Activated T-cell treated with anti-CD3 and anti-CD28 coated beads, Interleukin-2, amount 50 U/mL, for 24 hours (primary cell): ENCODE measurements at regions not wholly inside any gene's neighbourhood (a gene's known extent, or its start where the extent isn't known, plus 50 kb on each side); places are given as distances from the start of the nearest gene placed in this dataset.

Experiments
- DNase-seq: peaks from one replicate; pipeline ENCODE4 v3.0.0-alpha.2; 2020
- H3K27ac Mint-ChIP-seq: 2 replicates; pipeline ENCODE4 v1.8.0; 2020; ENCODE audit warnings: mild to moderate bottlenecking, mixed read lengths
- H3K27me3 Mint-ChIP-seq: 2 replicates; pipeline ENCODE4 v1.8.0; 2020; ENCODE audit warnings: mixed read lengths
- H3K36me3 Mint-ChIP-seq: 2 replicates; pipeline ENCODE4 v1.8.0; 2020; ENCODE audit warnings: low read depth, mixed read lengths
- H3K4me1 Mint-ChIP-seq: 2 replicates; pipeline ENCODE4 v1.8.0; 2020; ENCODE audit warnings: low read depth, mixed read lengths
- H3K4me3 Mint-ChIP-seq: 2 replicates; pipeline ENCODE4 v1.8.0; 2020; ENCODE audit warnings: mild to moderate bottlenecking, moderate library complexity, mixed read lengths
- H3K9me3 Mint-ChIP-seq: 2 replicates; pipeline ENCODE4 v1.8.0; 2020; ENCODE audit warnings: mixed read lengths

DNA sequence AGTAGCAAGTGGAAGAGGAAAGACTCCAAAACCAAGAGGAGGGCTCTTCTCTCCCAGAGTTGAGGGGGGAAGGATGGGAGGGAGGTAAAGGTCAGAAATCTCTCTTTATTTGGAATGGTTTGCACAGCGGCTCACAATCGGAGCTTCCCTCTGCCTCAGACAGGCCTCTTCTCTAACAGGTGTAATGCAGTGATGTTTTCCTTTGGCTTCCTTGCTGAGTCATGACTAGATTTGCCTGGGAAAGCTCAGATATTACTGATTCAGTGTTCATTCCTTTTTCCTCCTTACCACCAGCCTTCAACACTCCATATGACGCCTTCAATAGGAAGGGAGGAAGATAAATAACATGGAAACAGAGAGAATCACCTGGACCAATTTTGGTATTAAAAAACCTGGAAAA, 136.6 kb downstream of the RNF152 start:
- H3K27me3 Mint-ChIP-seq, result peaks cover 29% of the 10 kb centered on the region
- no peak overlapping the region for H3K27ac Mint-ChIP-seq
- H3K4me1 Mint-ChIP-seq, result no peaks in the 10 kb centered on the region
- no peak overlapping the region for H3K4me3 Mint-ChIP-seq
- DNase-seq, result no peak
- H3K9me3 Mint-ChIP-seq, result no peaks in the 10 kb centered on the region
- no peaks in the 10 kb centered on the region for H3K36me3 Mint-ChIP-seq

GRCh38 chr18:61755555-61755954, 137.3 kb downstream of the RNF152 start:
- H3K27ac Mint-ChIP-seq, result no peak overlapping the region

GRCh38 chr18:61754039-61754583, 138.7 kb downstream of the RNF152 start:
- Mint-ChIP-seq H3K4me1 (no peaks in the 10 kb centered on the region), H3K27ac (no peak overlapping the region), H3K27me3 (peaks cover 16% of the 10 kb centered on the region), H3K9me3 (no peaks in the 10 kb centered on the region), H3K4me3 (no peak overlapping the region), H3K36me3 (no peaks in the 10 kb centered on the region)
- no peak for DNase-seq

More at GRCh38 chr18:61755555-61755954, 137.3 kb downstream of the RNF152 start:
- Mint-ChIP-seq H3K4me1 (no peaks in the 10 kb centered on the region), H3K36me3 (no peaks in the 10 kb centered on the region), H3K4me3 (no peak overlapping the region), H3K9me3 (no peaks in the 10 kb centered on the region), H3K27me3 (peaks cover 28% of the 10 kb centered on the region)
- no peak for DNase-seq

DNA sequence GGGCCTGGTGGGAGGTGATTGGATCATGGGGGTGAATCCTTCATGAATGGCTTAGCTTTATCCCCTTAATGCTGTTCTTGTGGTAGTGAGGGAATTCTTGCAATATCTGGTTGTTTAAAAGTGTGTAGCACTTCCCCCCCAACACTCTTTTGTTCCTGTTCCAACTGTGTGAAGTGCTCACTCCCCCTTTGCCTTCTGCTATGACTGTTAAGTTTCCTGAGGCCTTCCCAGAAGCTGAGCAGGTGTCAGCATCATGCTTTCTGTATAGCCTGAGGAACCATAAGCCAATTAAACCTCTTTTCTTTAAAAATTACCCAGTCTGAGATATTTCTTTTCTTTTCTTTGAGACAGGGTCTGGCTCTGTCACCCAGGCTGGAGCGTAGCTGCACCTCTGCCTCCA, 139.4 kb downstream of the RNF152 start:
- no peaks in the 10 kb centered on the region for H3K4me1 Mint-ChIP-seq
- no peaks in the 10 kb centered on the region for H3K36me3 Mint-ChIP-seq
- DNase-seq, result no peak
- H3K4me3 Mint-ChIP-seq, result no peak overlapping the region
- H3K27me3 Mint-ChIP-seq, result peaks cover 13% of the 10 kb centered on the region
- H3K9me3 Mint-ChIP-seq, result no peaks in the 10 kb centered on the region
- H3K27ac Mint-ChIP-seq, result no peak overlapping the region

DNA sequence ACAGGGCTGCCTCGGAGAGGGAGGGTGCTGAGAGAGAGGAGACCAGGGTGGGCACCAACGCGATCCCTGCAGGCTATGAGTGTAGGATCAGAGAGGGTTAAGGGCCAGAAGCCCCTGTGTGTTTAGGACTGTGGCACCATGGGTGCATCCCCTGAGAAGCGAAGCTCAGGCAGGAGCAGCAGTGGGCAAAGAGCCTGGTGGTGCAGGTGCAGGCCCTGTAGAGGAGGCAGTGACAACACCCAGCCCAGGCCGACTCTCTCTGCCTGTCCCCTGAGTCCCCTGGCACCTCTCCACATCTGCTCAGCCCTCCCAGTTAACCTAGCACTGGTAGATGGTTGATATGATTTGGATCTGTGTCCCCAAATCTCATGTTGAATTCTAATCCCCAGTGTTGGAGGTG, 139.8 kb downstream of the RNF152 start:
- Mint-ChIP-seq H3K27me3 (peaks cover 13% of the 10 kb centered on the region), H3K4me1 (no peaks in the 10 kb centered on the region), H3K36me3 (no peaks in the 10 kb centered on the region), H3K27ac (no peak overlapping the region), H3K9me3 (no peaks in the 10 kb centered on the region), H3K4me3 (no peak overlapping the region)
- no peak for DNase-seq

DNA sequence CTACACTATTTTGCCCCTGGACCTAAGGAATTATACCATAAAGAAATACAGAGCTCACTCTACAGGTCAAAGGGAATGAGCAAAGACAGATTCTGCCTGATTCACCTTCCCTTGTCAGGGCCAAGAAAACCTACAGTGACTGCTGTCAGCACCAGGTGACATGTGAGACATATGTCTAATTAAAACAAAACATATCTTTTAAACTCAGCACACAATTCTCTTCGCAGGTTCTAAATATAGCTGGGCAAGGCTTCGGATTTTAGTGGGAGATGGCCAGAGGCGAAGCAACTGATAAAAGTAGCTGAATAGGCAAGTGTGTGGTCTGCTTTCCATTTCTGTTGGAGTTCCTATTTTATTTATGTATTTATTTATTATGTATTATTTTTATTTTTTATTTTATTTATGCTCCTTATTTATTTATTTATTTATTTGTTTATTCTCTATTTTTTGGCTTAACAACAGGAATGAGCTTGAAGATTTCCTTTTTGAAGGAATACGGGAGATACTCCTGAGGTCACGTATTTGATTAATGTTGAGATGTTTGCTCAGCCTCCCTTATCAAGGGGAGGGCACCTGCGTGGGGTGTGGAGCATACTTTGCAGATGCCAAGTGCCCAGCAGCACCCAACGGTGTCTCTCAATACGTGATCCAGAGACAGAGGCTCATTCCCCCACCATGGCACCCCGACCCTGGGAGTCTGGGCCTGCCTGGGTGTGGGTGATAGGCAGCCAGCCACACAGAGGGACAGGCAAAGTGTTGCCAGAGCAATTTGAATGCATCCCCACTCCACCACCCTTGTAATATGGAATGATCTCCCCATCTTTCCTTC, 141.8 kb downstream of the RNF152 start:
- Mint-ChIP-seq H3K9me3 (no peaks in the 10 kb centered on the region), H3K27ac (no peak overlapping the region), H3K4me1 (no peaks in the 10 kb centered on the region), H3K27me3 (peaks cover 13% of the 10 kb centered on the region), H3K4me3 (no peak overlapping the region), H3K36me3 (no peaks in the 10 kb centered on the region)
- DNase-seq, result no peak

DNA sequence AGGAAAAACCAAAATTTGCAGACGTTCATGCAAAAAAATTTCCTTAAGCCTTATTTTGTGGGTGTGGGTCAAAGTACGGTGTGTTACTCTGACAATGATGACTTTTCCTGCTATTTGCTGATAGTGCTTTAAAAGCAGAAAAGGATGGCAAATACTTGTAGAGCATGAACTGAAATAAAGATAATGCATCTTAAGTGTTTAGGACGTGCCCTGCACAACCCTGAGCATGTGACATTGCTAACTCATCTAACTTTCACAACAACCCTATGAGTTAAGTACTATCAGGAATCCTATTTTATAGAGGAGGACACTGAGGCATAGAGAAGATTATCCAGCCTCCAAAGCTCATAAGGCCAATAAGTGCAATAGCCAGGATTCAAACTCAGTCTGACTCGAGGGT, 143.3 kb downstream of the RNF152 start:
- Mint-ChIP-seq H3K9me3 (no peaks in the 10 kb centered on the region), H3K4me3 (no peak overlapping the region), H3K27ac (no peak overlapping the region), H3K36me3 (no peaks in the 10 kb centered on the region), H3K4me1 (no peaks in the 10 kb centered on the region), H3K27me3 (peaks cover 10% of the 10 kb centered on the region)
- DNase-seq, result no peak

- H3K9me3 Mint-ChIP-seq, result no peaks in the 10 kb centered on the region
- H3K4me1 Mint-ChIP-seq, result no peaks in the 10 kb centered on the region
- H3K27me3 Mint-ChIP-seq, result peaks cover 10% of the 10 kb centered on the region
- no peak overlapping the region for H3K27ac Mint-ChIP-seq
- no peak overlapping the region for H3K4me3 Mint-ChIP-seq
- no peak for DNase-seq
- H3K36me3 Mint-ChIP-seq, result no peaks in the 10 kb centered on the region
Measured at GRCh38 chr18:61749031-61749430, 143.8 kb downstream of the RNF152 start.

DNA sequence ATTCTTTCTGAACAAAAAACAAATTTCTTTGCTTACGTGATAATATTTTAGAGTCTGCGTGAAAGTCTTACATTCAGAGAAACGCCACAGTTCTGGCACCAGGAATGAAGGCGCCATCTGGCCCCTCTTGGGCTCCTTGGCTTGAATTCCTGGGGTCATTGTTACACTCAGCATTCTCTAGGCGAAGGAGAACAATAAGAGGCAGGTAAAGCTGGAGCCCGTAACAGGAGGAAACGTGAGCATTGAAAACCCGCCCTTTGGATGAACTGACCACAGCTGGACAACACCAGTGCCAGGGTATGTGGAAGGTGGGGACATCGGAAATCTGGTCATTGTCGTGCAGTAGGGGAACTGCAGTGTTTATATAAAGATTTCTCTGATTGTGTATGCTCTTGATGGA, 144.8 kb downstream of the RNF152 start:
- peaks cover 10% of the 10 kb centered on the region for H3K27me3 Mint-ChIP-seq
- H3K4me3 Mint-ChIP-seq, result no peak overlapping the region
- H3K27ac Mint-ChIP-seq, result no peak overlapping the region
- H3K9me3 Mint-ChIP-seq, result no peaks in the 10 kb centered on the region
- no peak for DNase-seq
- H3K36me3 Mint-ChIP-seq, result no peaks in the 10 kb centered on the region
- H3K4me1 Mint-ChIP-seq, result no peaks in the 10 kb centered on the region

GRCh38 chr18:61743775-61744531, 148.9 kb downstream of the RNF152 start:
- H3K27ac Mint-ChIP-seq, result no peak overlapping the region
- H3K27me3 Mint-ChIP-seq, result no peaks in the 10 kb centered on the region
- H3K4me1 Mint-ChIP-seq, result no peaks in the 10 kb centered on the region
- no peaks in the 10 kb centered on the region for H3K36me3 Mint-ChIP-seq
- no peaks in the 10 kb centered on the region for H3K9me3 Mint-ChIP-seq
- H3K4me3 Mint-ChIP-seq, result no peak overlapping the region
- DNase-seq, result no peak

DNA sequence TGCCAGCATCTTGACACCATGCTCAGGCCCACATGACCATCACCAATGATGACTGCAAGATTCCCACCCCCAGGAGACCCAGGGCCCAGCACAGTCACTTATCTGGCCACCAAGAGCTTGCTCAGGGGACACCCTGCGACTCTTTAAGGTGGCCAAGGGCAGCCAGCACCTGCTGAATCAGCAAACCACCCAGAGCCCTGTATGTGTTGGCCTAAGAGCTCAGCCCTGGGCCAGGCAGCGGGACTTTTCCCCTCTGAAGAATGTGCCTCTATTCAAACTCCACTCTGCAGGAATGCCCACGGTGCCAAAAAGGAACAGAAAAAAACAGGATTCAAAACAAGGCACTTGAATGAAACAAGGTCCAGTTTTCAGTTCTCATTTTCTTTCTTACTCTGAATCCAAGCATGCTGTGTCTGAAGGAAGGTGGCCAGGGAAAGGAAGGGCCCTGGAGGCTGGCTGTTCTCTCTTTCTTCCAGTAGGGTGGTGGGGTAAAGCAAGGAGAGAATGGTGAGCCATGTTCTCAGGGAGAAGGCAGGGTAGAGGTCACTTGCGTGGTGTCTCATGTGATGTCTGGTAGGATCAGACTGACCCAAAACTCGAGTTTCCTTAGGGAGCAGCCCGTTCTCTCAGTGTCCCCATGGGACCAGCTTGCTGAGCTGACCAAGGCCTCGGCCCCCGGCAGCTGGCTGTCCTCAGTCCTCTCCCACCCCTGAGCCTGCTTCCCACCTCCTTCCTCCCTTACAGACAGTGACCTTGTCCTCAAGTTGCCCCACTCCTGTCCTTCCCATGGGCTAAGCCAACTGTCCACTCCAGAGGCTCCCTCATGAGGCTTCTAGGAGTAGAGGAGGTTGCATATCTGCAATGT, 150.0 kb downstream of the RNF152 start:
- no peaks in the 10 kb centered on the region for H3K36me3 Mint-ChIP-seq
- no peaks in the 10 kb centered on the region for H3K4me1 Mint-ChIP-seq
- no peak overlapping the region for H3K27ac Mint-ChIP-seq
- no peak for DNase-seq
- H3K9me3 Mint-ChIP-seq, result no peaks in the 10 kb centered on the region
- no peak overlapping the region for H3K4me3 Mint-ChIP-seq
- H3K27me3 Mint-ChIP-seq, result no peaks in the 10 kb centered on the region

DNA sequence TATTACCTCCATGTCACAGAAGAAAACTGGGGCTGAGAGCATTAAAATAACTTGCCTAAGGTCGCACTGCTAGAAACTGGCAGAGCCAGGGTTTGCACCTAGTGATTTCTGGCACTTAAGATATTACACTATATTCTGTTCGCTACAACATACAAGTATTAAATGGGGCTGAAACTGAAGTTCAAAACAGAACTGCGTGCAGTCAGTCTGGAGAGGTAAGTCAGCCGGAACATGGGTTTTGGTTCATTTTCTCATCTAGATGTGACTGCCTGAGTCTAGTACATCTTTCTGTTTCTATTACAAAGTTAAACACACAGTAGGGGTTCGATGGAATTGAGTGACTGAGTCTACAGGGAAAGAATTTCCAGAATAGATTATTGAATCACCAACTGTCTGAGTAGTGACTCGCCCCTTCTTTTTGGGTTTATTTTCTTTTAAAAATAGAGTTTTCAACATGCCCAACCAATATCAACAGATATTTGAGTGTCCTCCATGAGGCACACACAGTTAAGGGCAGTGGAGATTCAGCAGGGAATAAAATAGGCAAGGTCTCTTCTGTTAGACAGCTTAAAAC, 150.8 kb downstream of the RNF152 start:
- Mint-ChIP-seq H3K27me3 (no peaks in the 10 kb centered on the region), H3K9me3 (no peaks in the 10 kb centered on the region), H3K4me3 (no peak overlapping the region), H3K4me1 (no peaks in the 10 kb centered on the region), H3K27ac (no peak overlapping the region), H3K36me3 (no peaks in the 10 kb centered on the region)
- DNase-seq, result no peak

- no peaks in the 10 kb centered on the region for H3K27me3 Mint-ChIP-seq
- no peaks in the 10 kb centered on the region for H3K9me3 Mint-ChIP-seq
Measured at GRCh38 chr18:61738488-61738887, 154.3 kb downstream of the RNF152 start.

GRCh38 chr18:61738042-61738441, 154.8 kb downstream of the RNF152 start:
- Mint-ChIP-seq H3K4me1 (no peaks in the 10 kb centered on the region), H3K27ac (no peak overlapping the region), H3K4me3 (no peak overlapping the region), H3K9me3 (no peaks in the 10 kb centered on the region), H3K27me3 (peaks cover under 1% of the 10 kb centered on the region), H3K36me3 (no peaks in the 10 kb centered on the region)
- DNase-seq, result no peak

More at GRCh38 chr18:61738488-61738887, 154.3 kb downstream of the RNF152 start:
- Mint-ChIP-seq H3K27ac (no peak overlapping the region), H3K4me3 (no peak overlapping the region), H3K4me1 (no peaks in the 10 kb centered on the region), H3K36me3 (no peaks in the 10 kb centered on the region)
- DNase-seq, result no peak
